WERI-Rb-1 (cell line): ENCODE measurements at regions not wholly inside any gene's neighbourhood (a gene's known extent, or its start where the extent isn't known, plus 50 kb on each side); places are given as distances from the start of the nearest gene placed in this dataset.

Experiments used
- DNase-seq: peaks from one replicate; pipeline ENCODE4 v3.0.0-alpha.2; 2020
- H3K27ac ChIP-seq: fragments of 250-450 bp; sonication (Bioruptor Pico); 2 replicates; pipeline ENCODE4 v1.5.1; 2020; ENCODE audit warnings: mild to moderate bottlenecking, moderate library complexity
- H3K27me3 ChIP-seq: fragments of 250-450 bp; sonication (Bioruptor Pico); 2 replicates; pipeline ENCODE4 v1.5.1; 2021; ENCODE audit warnings: mild to moderate bottlenecking, low read depth, moderate library complexity; ENCODE audit not compliant: insufficient read depth, severe bottlenecking
- H3K36me3 ChIP-seq: fragments of 250-450 bp; sonication (Bioruptor Pico); 2 replicates; pipeline ENCODE4 v1.5.1; 2020; ENCODE audit warnings: mild to moderate bottlenecking, moderate library complexity
- H3K4me3 ChIP-seq: 2 replicates; pipeline ENCODE4 v1.5.1; 2011; ENCODE audit warnings: low read depth, mild to moderate bottlenecking, control low read depth, low read length
- H3K9me3 ChIP-seq: fragments of 250-450 bp; sonication (Bioruptor Pico); 2 replicates; pipeline ENCODE4 v1.5.1; 2021; ENCODE audit warnings: mild to moderate bottlenecking, moderate library complexity; ENCODE audit not compliant: severe bottlenecking
- CTCF ChIP-seq: IDR thresholded peaks from 2 replicates; pipeline ENCODE4 v1.5.1; 2011; ENCODE audit warnings: low read depth, mild to moderate bottlenecking, control low read depth, inconsistent platforms, low read length

- Histone ChIP-seq H3K27me3 (no peaks in the 10 kb centered on the region), H3K4me3 (no peak overlapping the region), H3K9me3 (no peaks in the 10 kb centered on the region), H3K36me3 (no peaks in the 10 kb centered on the region), H3K27ac (no peak overlapping the region)
- TF ChIP-seq CTCF = no peak
- DNase-seq = no peak
These were observed 317.8 kb upstream of the MKI67 start for GRCh38 chr10:128443925-128444518.

- Histone ChIP-seq H3K27me3 (no peaks in the 10 kb centered on the region), H3K36me3 (no peaks in the 10 kb centered on the region), H3K9me3 (no peaks in the 10 kb centered on the region), H3K27ac (no peak overlapping the region), H3K4me3 (no peak overlapping the region)
- no peak for DNase-seq
- TF ChIP-seq CTCF = no peak
These were observed 322.6 kb upstream of the MKI67 start for GRCh38 chr10:128448796-128449195.

- Histone ChIP-seq H3K27me3 (no peaks in the 10 kb centered on the region), H3K4me3 (no peak overlapping the region), H3K27ac (no peak overlapping the region), H3K36me3 (no peaks in the 10 kb centered on the region), H3K9me3 (no peaks in the 10 kb centered on the region)
- no peak for TF ChIP-seq CTCF
- DNase-seq = no peak
These were observed 325.7 kb upstream of the MKI67 start for GRCh38 chr10:128451879-128452278.

GRCh38 chr10:128456271-128456670, 330.0 kb upstream of the MKI67 start:
- no peak for TF ChIP-seq CTCF
- Histone ChIP-seq H3K27me3 (peaks cover 2% of the 10 kb centered on the region), H3K9me3 (no peaks in the 10 kb centered on the region), H3K27ac (no peak overlapping the region), H3K36me3 (no peaks in the 10 kb centered on the region), H3K4me3 (no peak overlapping the region)
- no peak for DNase-seq

GRCh38 chr10:128457136-128457535, 330.9 kb upstream of the MKI67 start:
- no peak for DNase-seq
- TF ChIP-seq CTCF = no peak
- no peak overlapping the region for H3K4me3 ChIP-seq
- no peak overlapping the region for H3K27ac ChIP-seq
- no peaks in the 10 kb centered on the region for H3K36me3 ChIP-seq
- H3K9me3 ChIP-seq = no peaks in the 10 kb centered on the region
- peaks cover 2% of the 10 kb centered on the region for H3K27me3 ChIP-seq

- no peak for TF ChIP-seq CTCF
- H3K9me3 ChIP-seq = no peaks in the 10 kb centered on the region
- H3K27ac ChIP-seq = no peak overlapping the region
- no peak overlapping the region for H3K4me3 ChIP-seq
- no peak for DNase-seq
- no peaks in the 10 kb centered on the region for H3K36me3 ChIP-seq
- peaks cover 5% of the 10 kb centered on the region for H3K27me3 ChIP-seq
These were observed 335.8 kb upstream of the MKI67 start for GRCh38 chr10:128461991-128462390.
